GM19463 (cell line): ENCODE measurements at regions not wholly inside any gene's neighbourhood (a gene's known extent, or its start where the extent isn't known, plus 50 kb on each side); places are given as distances from the start of the nearest gene placed in this dataset.
"Not testable (repeated sequence)": the region's sequence is repeated elsewhere in the genome, so short reads cannot be mapped to it uniquely, and the experiment has no call there.

Source experiments
- ATAC-seq: cut with Tn5 transposase; IDR thresholded peaks from one replicate; pipeline ENCODE4 v1.9.1; 2021; ENCODE audit warnings: mild to moderate bottlenecking, moderate library complexity; ENCODE audit not compliant: unreplicated experiment

DNA sequence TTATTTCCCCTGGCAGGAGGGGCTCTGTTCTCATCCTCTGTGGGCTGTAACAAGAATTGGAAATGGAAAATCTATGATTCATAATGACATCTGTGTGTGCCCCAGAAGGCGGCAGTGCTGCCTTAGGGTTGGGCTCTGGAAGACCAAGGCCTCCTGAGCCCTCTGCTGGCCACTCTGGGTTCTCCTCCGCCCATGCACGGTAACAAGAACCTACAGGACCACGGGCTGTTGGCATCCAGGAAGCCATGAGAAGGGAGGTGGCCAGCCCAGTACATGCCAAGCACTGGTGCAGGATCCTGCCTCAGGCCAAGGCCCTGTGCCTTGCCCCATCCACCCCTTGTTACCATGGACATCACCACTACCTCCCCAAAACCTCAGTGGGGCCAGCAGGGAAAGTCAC is 454.2 kb downstream of the TP53TG3F start:
- not testable (repeated sequence) for ATAC-seq

DNA sequence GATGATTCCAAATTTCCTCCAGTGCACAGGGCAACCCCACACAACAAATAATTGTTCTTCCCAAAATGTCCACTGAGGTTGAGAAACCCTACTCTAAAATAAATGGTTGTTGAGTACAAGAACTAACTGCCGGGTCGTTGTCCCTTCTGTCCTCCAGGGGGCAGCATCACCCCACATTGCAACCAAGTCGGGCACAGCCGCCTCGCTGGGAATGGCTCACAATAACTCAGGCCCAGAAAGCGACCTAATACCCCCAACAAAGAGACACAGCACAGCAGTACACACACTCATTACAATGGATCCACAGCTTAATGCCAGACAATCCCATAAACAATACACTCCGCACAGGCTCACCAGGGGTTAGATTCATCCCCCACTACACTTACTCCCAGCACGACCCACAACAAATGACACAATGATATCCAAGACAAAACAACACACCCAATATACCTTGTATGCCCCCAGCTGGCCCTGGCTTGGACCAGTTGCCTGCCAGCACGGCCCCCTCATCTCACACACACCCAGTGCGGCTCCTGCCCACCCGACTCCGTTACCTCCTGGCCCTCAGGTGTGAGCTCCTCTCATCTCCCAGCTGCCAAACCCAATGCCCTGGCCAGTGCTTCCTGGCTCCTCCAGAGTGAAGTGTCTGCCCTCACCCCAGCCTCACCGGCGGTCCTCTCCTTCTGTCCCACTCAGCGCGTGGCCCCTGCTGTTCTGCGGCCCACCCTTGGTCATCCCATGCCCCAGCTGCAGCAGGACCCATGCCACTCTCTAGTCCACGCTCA is 461.5 kb downstream of the TP53TG3F start:
- peak; percentile 47 for ATAC-seq

DNA sequence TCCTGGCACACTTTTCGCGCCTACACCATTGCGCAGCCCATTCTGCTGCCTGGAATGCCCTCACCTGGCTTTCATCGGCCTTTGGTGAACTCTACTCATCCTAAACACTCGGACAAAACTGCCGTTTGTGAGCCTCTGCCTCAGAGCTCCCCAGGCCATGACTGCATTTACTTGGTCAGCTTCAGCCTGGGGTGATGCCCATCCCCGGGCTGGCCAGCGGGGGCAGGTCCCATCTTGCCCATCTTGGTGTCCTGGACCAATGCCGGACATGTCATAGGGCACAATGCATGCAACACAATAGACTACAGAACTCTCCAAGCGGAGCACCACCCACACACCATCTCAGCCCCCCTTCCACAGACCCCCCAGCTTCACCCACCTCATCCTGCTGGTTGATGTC is 463.5 kb downstream of the TP53TG3F start:
- not testable (repeated sequence) for ATAC-seq

GRCh38 chr16:33928026-33928425 is 468.6 kb downstream of the TP53TG3F start:
- not testable (repeated sequence) for ATAC-seq

GRCh38 chr16:33932191-33932590 is 472.8 kb downstream of the TP53TG3F start:
- ATAC-seq: not testable (repeated sequence)

GRCh38 chr16:33933039-33933438 is 473.6 kb downstream of the TP53TG3F start:
- not testable (repeated sequence) for ATAC-seq

DNA sequence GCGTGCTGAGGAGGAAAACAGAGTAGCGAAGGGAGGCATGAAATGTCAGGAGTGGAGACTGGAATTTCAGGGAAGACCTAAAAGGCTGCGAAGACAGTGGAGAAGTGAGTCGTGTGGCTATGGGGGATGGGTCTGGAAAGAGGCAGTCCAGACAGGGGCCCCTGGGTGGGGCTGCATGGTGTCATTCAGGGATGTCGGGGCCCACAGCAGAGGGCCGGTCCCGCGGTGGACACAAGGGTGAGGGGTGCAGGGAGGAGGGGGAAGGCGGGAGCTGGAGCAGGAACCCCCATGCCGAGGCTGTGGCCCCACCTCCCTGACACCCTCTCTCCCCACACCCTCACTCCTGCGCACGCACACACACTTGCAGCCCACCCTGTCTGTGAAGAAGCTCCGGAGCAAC is 476.4 kb downstream of the TP53TG3F start:
- not testable (repeated sequence) for ATAC-seq

- not testable (repeated sequence) for ATAC-seq
Observed at GRCh38 chr16:33938097-33938496, 478.7 kb downstream of the TP53TG3F start.

- not testable (repeated sequence) for ATAC-seq
Observed at GRCh38 chr16:33961536-33961935, 502.1 kb downstream of the TP53TG3F start.

DNA sequence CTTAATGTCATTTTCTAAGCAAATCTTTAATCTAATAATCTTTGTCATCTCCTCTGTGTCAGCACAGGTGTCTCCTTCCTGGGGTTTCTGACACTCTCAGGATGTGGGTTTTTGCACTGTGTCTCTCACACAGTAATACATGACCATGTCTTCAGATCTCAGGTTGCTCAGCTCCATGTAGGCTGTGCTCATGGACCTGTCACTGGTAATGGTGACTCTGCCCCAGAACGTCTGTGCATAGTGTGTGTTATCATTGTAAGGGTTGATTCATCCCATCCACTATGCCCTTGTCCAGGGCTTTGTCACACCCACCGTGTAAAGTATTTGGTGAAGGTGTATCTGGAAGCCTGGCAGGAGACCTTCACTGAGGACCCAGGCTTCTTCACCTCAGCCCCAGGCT is 506.1 kb downstream of the TP53TG3F start:
- ATAC-seq: not testable (repeated sequence)

- ATAC-seq: not testable (repeated sequence)
Observed at GRCh38 chr16:33966855-33967254, 507.4 kb downstream of the TP53TG3F start.

DNA sequence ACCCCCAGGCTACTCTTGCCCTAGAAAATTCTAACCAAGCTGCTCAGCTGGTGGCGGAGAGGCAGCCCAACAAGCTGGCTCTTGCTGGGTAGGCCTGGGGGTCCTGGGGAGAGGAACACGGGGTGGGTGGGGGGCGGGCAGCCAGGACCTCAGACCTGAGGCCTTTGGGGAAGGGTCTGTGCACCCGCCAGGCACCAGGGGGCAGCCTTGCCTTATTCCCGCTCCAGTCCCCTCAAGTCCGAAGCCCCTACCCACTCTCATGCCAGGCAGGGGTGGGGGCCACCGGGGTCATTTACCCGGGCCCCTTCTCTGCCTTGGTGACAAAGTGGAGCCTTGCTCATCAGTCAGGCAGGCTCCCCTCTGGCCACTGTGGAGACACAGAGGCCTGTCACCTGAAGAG is 515.1 kb downstream of the TP53TG3F start:
- not testable (repeated sequence) for ATAC-seq

- ATAC-seq: not testable (repeated sequence)
Observed at GRCh38 chr16:33975744-33976143, 516.3 kb downstream of the TP53TG3F start.

DNA sequence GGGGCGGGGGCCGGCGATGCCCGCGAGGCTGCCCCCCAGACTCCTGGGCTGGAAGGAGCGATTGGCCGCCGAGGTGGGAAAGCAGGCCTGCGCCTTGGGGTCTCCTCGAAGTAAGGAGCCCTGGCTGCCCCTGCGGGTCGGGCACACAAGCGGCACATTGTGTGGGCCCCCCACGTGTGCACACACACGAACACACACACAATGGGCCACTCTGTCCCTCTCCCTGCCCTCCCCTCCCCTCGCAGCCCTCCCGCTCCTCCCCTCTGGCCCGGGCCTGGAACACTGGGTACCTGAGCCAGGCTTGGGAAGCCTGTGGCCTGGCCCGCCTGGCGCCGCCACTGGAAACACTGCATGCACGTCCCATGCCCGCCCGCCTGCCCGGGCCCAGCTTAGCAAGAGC is 517.1 kb downstream of the TP53TG3F start:
- not testable (repeated sequence) for ATAC-seq

DNA sequence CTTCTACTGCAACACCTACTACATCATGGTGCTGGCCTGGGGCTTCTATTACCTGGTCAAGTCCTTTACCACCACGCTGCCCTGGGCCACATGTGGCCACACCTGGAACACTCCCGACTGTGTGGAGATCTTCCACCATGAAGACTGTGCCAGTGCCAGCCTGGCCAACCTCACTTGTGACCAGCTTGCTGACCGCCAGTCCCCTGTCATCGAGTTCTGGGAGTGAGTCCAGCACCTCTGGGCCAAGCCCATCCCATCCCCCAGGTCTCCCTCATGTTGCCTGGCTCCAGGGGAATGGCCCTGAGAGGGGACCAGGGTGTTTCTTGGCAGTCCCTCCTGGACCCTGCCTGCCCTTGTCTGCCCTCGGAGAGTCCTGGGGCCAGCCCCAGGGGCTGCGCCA is 519.4 kb downstream of the TP53TG3F start:
- not testable (repeated sequence) for ATAC-seq

DNA sequence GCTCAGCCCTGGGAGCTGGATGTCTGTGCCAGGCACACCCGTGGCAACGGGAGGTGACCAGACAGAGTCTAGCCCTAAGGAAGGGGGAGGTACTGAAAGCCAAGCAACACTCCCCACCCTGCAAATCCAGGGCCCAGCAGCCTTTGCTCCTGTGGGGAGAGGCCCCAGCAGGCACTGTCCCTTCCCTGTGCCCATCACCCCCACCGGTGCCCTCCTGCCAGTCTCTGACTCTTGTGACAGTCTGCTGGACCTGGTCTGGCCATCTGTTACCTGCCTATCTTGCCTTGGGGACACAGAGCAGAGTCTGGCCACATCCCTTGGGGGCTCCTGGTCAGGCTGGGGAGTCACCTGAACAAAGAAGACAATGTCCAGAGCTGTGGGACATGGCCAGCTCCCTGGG is 520.2 kb downstream of the TP53TG3F start:
- ATAC-seq: not testable (repeated sequence)

DNA sequence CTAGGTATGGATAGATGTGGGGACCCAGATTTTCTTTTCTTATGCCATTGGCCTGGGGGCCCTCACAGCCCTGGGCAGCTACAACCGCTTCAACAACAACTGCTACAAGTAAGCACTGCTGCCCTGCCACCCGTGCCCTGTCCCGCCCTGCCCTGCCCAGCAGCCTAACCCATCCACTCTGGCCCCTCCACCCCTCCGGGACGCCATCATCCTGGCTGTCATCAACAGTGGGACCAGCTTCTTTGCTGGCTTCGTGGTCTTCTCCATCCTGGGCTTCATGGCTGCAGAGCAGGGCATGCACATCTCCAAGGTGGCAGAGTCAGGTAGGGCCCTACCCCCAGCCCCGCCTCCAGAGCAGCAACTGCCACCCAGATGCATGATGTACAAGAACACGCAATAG is 521.3 kb downstream of the TP53TG3F start:
- not testable (repeated sequence) for ATAC-seq

DNA sequence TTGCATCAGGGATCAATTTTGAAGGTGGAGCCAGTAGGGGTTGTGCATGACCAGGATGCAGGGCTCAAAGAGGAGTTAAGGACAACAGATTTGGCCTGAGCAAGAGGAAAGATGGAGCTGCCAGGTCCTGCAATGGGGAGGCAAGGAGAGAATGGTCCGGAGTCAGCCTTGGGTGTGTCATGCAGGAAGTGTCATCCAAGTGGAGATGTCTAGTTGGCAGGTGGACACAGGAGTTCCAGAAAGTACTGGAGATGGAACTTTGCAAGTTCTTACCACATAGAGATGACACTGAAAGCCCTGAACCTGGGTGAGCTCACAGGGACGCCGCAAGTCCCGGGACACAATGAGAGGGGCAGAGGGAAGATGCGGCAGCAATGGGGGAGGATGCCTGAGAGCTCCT is 525.0 kb downstream of the TP53TG3F start:
- not testable (repeated sequence) for ATAC-seq

- ATAC-seq: not testable (repeated sequence)
Observed at GRCh38 chr16:33986521-33986920, 527.1 kb downstream of the TP53TG3F start.

- ATAC-seq: not testable (repeated sequence)
Observed at GRCh38 chr16:33987348-33987963, 528.0 kb downstream of the TP53TG3F start.

DNA sequence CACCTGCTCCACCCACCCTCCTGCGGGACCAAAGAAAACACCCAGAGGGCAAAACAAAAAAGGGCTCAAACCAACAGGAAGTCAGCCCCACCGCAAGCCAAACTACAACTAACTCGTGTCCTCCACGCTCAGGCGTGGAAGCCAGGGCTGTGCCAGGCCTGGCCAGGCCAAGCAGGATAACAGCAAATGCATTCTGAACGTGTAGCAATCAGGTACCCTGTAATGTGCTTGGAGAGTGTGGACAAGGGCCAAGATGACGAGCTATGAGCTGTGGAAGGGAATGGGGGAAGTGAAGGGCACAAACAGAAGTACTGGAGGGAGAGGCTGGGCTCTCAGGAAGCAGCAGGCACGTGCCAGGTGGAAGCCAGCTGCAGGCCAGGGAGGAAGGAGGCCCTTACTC is 528.6 kb downstream of the TP53TG3F start:
- not testable (repeated sequence) for ATAC-seq

- ATAC-seq: not testable (repeated sequence)
Observed at GRCh38 chr16:33990488-33990887, 531.1 kb downstream of the TP53TG3F start.
